ENCODE measurements at regions not wholly inside any gene's neighbourhood (a gene's known extent, or its start where the extent isn't known, plus 50 kb on each side); places are given as distances from the start of the nearest gene placed in this dataset.

DNA sequence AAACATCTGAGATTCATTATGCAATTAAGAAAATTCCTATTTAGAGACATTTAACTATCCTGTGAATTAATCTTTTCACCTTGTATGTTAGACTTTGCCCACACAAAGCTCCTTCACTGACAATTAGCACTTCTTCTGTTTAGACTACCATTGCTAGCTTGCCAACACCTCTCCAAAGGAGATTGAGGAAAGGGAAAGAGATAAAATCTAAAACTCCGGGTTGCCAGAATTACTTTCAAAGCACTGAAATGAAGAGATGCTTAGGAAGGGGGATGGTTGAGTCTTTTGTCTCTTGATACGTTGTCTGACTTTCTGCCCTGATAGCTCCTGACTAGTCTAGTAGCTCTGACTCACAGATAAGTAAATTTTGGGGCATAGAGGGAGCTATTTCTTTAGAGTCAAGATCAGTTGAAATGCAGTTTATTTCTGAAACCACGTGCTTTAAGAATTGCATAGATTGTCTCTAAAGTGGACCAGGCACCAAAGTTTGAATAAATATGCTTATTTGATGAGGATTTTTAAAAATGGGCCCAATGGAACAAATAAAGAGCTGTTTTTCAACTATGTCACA, 74.1 kb upstream of the DSEL start:
- TF ChIP-seq, protein P1, sequence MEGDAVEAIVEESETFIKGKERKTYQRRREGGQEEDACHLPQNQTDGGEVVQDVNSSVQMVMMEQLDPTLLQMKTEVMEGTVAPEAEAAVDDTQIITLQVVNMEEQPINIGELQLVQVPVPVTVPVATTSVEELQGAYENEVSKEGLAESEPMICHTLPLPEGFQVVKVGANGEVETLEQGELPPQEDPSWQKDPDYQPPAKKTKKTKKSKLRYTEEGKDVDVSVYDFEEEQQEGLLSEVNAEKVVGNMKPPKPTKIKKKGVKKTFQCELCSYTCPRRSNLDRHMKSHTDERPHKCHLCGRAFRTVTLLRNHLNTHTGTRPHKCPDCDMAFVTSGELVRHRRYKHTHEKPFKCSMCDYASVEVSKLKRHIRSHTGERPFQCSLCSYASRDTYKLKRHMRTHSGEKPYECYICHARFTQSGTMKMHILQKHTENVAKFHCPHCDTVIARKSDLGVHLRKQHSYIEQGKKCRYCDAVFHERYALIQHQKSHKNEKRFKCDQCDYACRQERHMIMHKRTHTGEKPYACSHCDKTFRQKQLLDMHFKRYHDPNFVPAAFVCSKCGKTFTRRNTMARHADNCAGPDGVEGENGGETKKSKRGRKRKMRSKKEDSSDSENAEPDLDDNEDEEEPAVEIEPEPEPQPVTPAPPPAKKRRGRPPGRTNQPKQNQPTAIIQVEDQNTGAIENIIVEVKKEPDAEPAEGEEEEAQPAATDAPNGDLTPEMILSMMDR (IDR thresholded peaks at IDR 0.05) = no peak
- TF ChIP-seq POLR2A (IDR thresholded peaks at IDR 0.05) = no peak
